ENCODE measurements at regions not wholly inside any gene's neighbourhood (a gene's known extent, or its start where the extent isn't known, plus 50 kb on each side); places are given as distances from the start of the nearest gene placed in this dataset.

DNA sequence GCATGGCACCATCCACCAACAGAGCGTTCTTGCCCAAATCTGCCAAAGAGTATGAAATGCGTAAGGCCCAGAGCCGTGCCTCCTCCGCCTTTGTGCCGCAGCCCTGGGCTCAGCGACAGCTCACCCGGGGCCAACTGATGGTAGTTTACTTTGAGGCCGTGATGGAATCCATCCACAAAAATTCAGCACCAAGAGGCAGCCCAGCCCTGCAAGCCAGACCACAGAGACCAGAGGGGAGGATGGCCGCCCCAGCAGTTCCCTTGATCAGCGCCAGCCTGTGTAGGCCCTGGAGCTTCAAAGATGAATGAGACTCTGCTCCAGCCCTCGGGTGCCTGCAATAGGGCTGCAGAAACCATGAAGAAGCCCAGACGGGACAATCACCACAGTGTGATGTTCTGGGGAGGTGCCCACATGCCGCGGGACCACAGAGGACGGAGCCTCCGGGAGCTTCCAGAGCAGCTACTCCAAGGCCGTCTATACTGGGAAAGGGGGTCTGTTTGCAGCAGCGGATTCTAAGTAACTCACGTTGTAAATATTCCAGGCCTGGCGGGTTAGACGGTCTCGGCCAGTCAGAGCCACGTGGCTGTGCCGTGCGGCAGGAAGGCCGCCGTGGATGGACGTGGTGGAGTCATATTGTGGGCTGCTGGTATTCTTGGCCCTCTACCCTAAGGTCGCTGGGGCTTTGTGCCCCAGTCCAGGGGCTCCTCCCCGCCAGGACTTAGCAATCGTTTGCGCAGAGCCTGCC, 80.3 kb downstream of the RBFOX3 start:
- Histone ChIP-seq H3K9me3 (ENCODE audit: control insufficient read depth, low read length) (no peaks in the 10 kb centered on the region), H3K4me3 (ENCODE audit: extremely low read depth, insufficient read depth, low read length, poor library complexity, severe bottlenecking) (no peak overlapping the region), H3K36me3 (ENCODE audit: control insufficient read depth, insufficient read depth, low read length) (no peaks in the 10 kb centered on the region), H3K27ac (ENCODE audit: low read depth, low read length, severe bottlenecking) (no peak overlapping the region), H3K4me1 (ENCODE audit: control insufficient read depth, insufficient read depth, low read length, poor library complexity, severe bottlenecking) (no peaks in the 10 kb centered on the region)
- 92 to 95% methylated on average over 32 of the region's 32 CpGs for WGBS, 2 experiments (ENCODE audit: insufficient coverage in 2 of 2)

DNA sequence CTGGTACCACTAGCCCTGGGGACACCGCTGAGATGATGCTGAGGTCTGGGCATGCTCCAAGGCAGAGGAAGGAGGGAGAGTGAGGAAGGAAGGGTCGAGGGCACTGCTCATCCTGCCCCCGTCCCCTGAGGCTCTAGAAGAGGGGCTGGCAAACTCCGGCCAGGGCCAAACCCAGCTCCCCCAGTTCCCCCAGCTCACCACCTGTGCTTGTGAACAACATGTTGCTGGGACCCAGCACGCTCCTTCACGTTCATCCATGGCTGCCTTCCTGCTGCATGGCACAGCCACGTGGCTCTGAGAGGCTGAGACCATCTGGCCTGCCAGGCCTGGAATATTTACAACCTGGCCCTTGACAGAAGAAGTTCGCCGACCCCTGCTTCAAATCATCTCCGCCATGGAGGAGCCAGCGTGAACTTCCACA, 81.2 kb downstream of the RBFOX3 start:
- 89 to 92% methylated on average over 9 to 11 of the region's 11 CpGs for WGBS, 2 experiments (ENCODE audit: insufficient coverage in 2 of 2)
- Histone ChIP-seq H3K27ac (ENCODE audit: low read depth, low read length, severe bottlenecking) (no peak overlapping the region), H3K4me3 (ENCODE audit: extremely low read depth, insufficient read depth, low read length, poor library complexity, severe bottlenecking) (no peak overlapping the region), H3K9me3 (ENCODE audit: control insufficient read depth, low read length) (no peaks in the 10 kb centered on the region), H3K36me3 (ENCODE audit: control insufficient read depth, insufficient read depth, low read length) (no peaks in the 10 kb centered on the region), H3K4me1 (ENCODE audit: control insufficient read depth, insufficient read depth, low read length, poor library complexity, severe bottlenecking) (no peaks in the 10 kb centered on the region)

DNA sequence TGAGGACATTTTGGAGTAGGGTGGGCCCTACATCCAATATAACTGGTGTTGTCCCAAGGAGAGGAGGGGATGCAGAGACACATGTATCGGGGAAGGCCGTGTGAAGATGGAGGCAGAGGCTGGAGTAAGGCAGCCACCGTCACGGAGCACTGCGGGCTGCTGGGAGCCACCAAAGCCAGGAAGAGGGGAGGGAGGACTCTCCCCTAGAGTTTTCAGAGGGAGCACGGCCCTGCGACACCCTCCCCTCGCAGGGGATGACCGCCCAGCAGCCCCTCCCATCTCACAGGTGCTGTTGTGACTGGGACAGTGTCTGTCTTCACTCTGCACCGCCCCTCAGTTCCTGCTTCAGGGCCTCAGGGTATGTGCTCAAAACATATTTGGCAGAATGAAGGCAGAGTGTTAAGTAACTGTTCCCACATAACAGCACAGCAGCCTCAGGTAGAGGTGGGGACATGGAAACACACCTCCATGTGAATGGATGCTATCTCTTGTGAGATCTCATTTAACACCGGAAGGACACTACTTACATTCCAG, 82.2 kb downstream of the RBFOX3 start:
- no peaks in the 10 kb centered on the region for H3K4me1 ChIP-seq (ENCODE audit: control insufficient read depth, insufficient read depth, low read length, poor library complexity, severe bottlenecking)
- 92 to 94% methylated on average over 9 to 11 of the region's 11 CpGs for WGBS, 2 experiments (ENCODE audit: insufficient coverage in 2 of 2)
- no peak overlapping the region for H3K4me3 ChIP-seq (ENCODE audit: extremely low read depth, insufficient read depth, low read length, poor library complexity, severe bottlenecking)
- H3K9me3 ChIP-seq (ENCODE audit: control insufficient read depth, low read length), result no peaks in the 10 kb centered on the region
- H3K36me3 ChIP-seq (ENCODE audit: control insufficient read depth, insufficient read depth, low read length), result no peaks in the 10 kb centered on the region
- no peak overlapping the region for H3K27ac ChIP-seq (ENCODE audit: low read depth, low read length, severe bottlenecking)

DNA sequence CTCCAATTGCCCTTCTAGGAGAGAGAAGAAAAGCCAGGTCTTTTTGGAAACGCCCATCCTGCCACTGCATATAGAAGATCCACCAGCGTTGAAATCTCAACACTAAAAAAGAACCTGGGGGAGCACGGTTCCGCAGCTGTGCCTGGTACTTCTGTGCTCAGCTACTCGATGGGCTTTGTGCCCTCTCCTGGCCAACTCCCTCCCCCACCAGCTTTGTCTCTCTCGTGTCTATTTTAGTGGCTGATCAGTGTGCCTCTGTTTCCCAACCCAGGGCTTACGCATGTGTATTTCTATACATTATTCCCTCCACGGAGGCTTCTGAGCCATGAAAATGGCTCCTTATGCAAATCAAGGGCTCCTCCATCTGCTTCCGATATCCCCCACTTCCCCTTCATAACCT, 83.5 kb downstream of the RBFOX3 start:
- WGBS, 2 experiments (ENCODE audit: insufficient coverage in 2 of 2), result 89 to 93% methylated on average over 7 to 8 of the region's 9 CpGs
- Histone ChIP-seq H3K36me3 (ENCODE audit: control insufficient read depth, insufficient read depth, low read length) (no peaks in the 10 kb centered on the region), H3K9me3 (ENCODE audit: control insufficient read depth, low read length) (no peaks in the 10 kb centered on the region), H3K4me3 (ENCODE audit: extremely low read depth, insufficient read depth, low read length, poor library complexity, severe bottlenecking) (no peak overlapping the region), H3K4me1 (ENCODE audit: control insufficient read depth, insufficient read depth, low read length, poor library complexity, severe bottlenecking) (no peaks in the 10 kb centered on the region), H3K27ac (ENCODE audit: low read depth, low read length, severe bottlenecking) (no peak overlapping the region)

DNA sequence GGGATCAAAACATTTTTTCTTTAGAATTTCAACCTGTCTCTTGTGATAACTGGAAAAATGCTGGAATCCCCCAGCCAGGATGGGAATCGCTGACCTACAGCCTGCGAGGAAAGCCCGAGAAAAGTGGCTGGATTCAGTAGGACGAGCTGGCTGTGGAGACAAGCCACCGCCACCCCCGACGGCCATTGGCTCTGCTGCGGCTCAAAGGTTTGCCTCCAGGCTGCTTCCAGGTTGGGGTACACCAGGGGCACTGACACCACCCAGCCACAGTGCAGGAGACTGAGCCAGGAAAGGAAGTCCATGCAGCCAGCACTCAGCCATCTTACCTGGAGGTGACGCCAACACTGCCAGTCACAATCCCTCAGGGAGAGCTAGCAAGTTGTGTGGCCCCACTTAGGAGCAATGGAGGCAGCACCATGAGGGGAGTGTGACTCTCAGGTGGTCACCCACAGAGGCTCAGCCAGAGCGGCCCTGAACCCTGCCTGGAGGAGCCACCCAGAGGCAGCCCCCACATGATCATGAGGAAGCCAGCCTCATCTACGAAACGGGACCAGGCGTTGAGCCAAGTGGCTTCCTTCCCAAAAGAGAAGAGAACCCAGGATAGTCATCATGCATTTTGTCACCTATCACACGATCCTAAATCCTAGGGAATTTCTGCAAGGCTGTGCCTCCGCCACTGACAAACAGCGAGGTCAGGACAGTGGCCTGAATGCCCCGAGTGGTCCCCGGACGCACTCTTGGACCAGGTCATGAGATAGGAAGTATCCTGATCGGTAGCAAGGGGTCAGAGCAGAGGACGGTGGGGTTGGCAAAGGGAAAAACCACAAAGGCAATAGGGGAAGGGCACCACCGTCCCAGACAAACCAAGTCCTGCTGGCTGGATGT, 84.8 kb downstream of the RBFOX3 start:
- H3K36me3 ChIP-seq (ENCODE audit: control insufficient read depth, insufficient read depth, low read length), result no peaks in the 10 kb centered on the region
- no peaks in the 10 kb centered on the region for H3K4me1 ChIP-seq (ENCODE audit: control insufficient read depth, insufficient read depth, low read length, poor library complexity, severe bottlenecking)
- H3K4me3 ChIP-seq (ENCODE audit: extremely low read depth, insufficient read depth, low read length, poor library complexity, severe bottlenecking), result no peak overlapping the region
- no peaks in the 10 kb centered on the region for H3K9me3 ChIP-seq (ENCODE audit: control insufficient read depth, low read length)
- no peak overlapping the region for H3K27ac ChIP-seq (ENCODE audit: low read depth, low read length, severe bottlenecking)
- 91% methylated on average over 21 to 22 of the region's 22 CpGs for WGBS, 2 experiments (ENCODE audit: insufficient coverage in 2 of 2)

DNA sequence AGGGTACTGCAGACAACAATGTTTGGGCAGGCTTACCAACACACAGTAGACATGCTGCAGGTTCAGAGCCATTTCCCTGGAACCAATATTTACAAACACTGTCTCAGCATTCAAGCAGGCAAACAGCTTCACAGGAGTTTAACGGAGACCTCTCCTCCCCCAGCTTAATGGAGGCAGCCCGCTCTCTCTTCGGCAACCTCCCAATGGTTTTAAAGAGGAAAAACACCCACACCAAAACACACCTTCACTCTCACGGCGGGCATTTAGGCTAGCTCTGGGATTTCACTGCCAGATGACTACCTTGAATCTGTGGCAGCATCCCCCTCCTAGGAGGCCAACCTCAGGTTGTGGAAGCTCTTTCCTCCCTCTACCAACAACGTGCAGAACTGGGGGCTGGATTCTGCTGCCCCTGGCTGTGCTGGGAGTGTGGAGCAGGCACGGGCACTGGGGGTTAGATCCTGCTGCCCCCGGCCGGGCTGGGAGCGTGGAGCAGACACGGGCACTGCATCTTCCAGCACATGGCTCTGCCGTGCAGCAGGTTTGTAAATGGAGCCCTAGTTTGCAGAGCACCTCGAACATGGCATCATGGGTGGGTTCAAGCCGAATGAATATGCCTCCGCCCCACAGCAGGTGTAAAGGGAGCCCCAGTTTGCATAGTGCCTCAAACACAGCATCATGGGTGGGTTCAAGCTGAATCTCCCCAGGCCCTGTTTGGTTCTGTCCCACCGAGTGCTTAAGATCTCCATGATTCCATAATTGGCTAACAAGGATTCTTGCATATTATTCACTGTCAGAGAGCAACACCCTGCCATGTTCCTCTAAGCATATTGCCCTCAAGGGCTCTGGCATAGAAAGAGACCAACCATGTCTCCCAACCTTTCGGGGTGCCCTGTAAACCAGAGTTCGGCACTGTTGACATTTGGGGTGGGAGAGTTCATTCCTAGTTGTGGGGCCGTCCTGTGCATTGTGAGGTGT, 86.4 kb downstream of the RBFOX3 start:
- Histone ChIP-seq H3K4me3 (ENCODE audit: extremely low read depth, insufficient read depth, low read length, poor library complexity, severe bottlenecking) (no peak overlapping the region), H3K9me3 (ENCODE audit: control insufficient read depth, low read length) (no peaks in the 10 kb centered on the region), H3K27ac (ENCODE audit: low read depth, low read length, severe bottlenecking) (no peak overlapping the region), H3K36me3 (ENCODE audit: control insufficient read depth, insufficient read depth, low read length) (no peaks in the 10 kb centered on the region), H3K4me1 (ENCODE audit: control insufficient read depth, insufficient read depth, low read length, poor library complexity, severe bottlenecking) (no peaks in the 10 kb centered on the region)
- 81 to 85% methylated on average over 16 to 17 of the region's 19 CpGs for WGBS, 2 experiments (ENCODE audit: insufficient coverage in 2 of 2)

DNA sequence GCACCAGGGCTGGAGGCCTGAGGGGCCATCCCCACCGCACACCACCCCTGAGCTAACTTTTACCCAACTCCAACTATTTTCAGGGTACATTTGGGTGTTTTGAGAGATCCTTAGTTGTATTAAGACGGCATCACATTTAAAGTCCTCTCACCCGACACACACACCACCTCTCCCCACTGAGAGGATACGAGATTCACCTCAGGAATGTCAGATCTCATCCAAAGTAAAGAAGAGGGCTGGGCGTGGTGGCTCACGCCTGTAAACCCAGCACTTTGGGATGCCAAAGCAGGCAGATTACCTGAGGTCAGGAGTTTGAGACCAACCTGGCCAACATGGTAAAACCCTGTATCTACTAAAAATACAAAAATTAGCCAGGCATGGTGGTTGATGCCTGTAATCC, 88.4 kb downstream of the RBFOX3 start:
- Histone ChIP-seq H3K9me3 (ENCODE audit: control insufficient read depth, low read length) (no peaks in the 10 kb centered on the region), H3K4me3 (ENCODE audit: extremely low read depth, insufficient read depth, low read length, poor library complexity, severe bottlenecking) (no peak overlapping the region), H3K36me3 (ENCODE audit: control insufficient read depth, insufficient read depth, low read length) (no peaks in the 10 kb centered on the region), H3K4me1 (ENCODE audit: control insufficient read depth, insufficient read depth, low read length, poor library complexity, severe bottlenecking) (no peaks in the 10 kb centered on the region), H3K27ac (ENCODE audit: low read depth, low read length, severe bottlenecking) (no peak overlapping the region)
- WGBS, 2 experiments (ENCODE audit: insufficient coverage in 2 of 2), result 86 to 91% methylated on average over 3 to 4 of the region's 6 CpGs

DNA sequence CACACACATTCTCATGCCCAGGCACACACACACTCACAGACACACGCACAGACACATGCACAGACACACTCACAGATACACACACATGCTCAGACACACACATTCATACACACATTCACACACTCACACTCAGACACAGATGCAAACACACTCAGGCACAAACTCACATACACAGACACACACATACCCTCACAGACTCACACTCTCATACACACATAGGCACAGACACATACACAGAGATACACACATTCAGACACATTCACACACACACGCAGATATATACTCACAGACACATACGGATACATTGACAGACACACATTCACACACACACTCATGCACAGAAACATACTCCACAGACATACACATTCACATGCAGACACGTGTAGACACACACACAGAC, 89.6 kb downstream of the RBFOX3 start:
- H3K9me3 ChIP-seq (ENCODE audit: control insufficient read depth, low read length), result no peaks in the 10 kb centered on the region
- no peaks in the 10 kb centered on the region for H3K36me3 ChIP-seq (ENCODE audit: control insufficient read depth, insufficient read depth, low read length)
- no peak overlapping the region for H3K4me3 ChIP-seq (ENCODE audit: extremely low read depth, insufficient read depth, low read length, poor library complexity, severe bottlenecking)
- H3K4me1 ChIP-seq (ENCODE audit: control insufficient read depth, insufficient read depth, low read length, poor library complexity, severe bottlenecking), result no peaks in the 10 kb centered on the region
- H3K27ac ChIP-seq (ENCODE audit: low read depth, low read length, severe bottlenecking), result no peak overlapping the region
- WGBS, 2 experiments (ENCODE audit: insufficient coverage in 2 of 2), result 86% methylated on average over 4 of the region's 4 CpGs

DNA sequence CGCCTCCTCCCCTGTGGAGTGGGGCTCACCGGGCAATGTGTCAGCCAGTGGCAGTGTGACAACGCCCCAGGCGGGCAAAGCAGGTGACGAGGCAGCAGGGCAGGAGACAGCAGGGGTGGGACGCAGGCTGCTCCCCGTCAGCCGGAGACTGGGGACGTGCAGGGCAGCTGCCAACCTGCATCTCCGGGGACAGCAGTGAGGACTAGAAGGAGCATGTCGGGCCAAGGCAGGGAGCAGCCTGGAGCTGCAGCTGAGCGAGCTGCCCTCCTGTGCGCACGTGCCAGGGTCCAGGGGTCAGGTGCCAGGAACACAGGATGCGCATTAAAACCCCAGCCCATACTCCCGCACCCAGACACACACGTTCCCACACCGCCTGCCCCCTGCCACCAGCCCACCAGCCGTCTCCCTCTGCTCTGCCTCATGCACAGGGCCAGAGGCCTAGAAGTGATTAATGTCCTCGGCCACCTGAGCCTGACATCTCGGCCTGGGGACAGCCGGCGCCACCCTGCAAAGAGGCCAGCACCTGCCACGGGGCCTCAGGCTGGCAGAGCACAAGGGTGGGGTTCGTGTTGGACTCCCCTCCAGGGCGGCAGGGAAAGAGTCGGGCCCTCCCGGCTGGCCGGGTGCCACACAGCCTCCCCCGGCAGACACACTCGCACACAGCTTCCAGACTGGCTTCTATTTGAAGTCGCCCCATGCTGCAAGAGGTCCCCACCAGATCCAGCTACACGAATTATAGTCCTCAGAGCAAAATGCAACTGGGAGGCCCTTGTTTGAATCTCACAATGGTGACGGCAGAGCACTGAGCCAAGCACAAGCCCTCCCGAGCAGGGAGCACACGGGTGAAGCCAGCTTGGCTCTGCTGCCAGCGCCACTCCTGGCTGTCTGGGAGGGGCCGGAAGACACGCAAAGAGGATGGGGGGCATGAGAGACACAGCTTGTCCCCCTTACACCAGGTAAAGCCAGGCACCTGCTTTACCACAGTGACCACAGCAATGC, 90.4 kb downstream of the RBFOX3 start:
- 86 to 87% methylated on average over 36 to 38 of the region's 39 CpGs for WGBS, 2 experiments (ENCODE audit: insufficient coverage in 2 of 2)
- H3K27ac ChIP-seq (ENCODE audit: low read depth, low read length, severe bottlenecking), result no peak overlapping the region
- H3K4me3 ChIP-seq (ENCODE audit: extremely low read depth, insufficient read depth, low read length, poor library complexity, severe bottlenecking), result no peak overlapping the region
- H3K4me1 ChIP-seq (ENCODE audit: control insufficient read depth, insufficient read depth, low read length, poor library complexity, severe bottlenecking), result no peaks in the 10 kb centered on the region
- no peaks in the 10 kb centered on the region for H3K9me3 ChIP-seq (ENCODE audit: control insufficient read depth, low read length)
- no peaks in the 10 kb centered on the region for H3K36me3 ChIP-seq (ENCODE audit: control insufficient read depth, insufficient read depth, low read length)

Data from mesodermal cell (in vitro differentiated cells).